ENCODE measurements at regions not wholly inside any gene's neighbourhood (a gene's known extent, or its start where the extent isn't known, plus 50 kb on each side); places are given as distances from the start of the nearest gene placed in this dataset.

DNA sequence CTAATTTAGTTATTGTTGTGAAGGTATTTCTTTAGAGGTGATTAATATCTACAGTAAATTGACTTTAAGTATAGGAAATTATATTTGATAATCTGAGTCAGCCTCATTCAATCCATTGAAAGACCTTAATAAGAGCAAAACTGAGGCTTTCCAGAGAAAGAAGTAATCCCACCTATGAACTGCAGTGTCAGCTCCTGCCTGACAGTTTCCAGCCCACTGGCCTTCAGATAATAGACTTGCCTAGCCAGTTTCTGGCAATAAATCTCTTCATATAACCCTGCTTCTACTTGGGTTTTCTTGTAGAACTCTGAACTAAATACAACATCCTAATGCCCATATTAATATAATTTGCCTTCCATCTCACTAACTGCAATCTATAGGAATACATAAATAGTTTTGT, 437.9 kb upstream of the UBE2E3 start:
- H3K79me1 ChIP-seq (ENCODE audit: low read depth in 1 of 2, low read length in 2 of 2), result no peaks in the 10 kb centered on the region
- H3K4me1 ChIP-seq (ENCODE audit: control insufficient read depth, insufficient read depth, low read length), result no peaks in the 10 kb centered on the region
- intact Hi-C loops (cut with micrococcal nuclease) (no loop called here), in situ Hi-C loops (cut with MboI; ENCODE audit: low sequenced_read_pairs) (no loop called here), dilution Hi-C loops (cut with HindIII; ENCODE audit: low sequenced_read_pairs, unreplicated experiment) (no loop called here)
- no peak overlapping the region for H3K9ac ChIP-seq (ENCODE audit: low read depth, low read length)
- H3K4me3 ChIP-seq (ENCODE audit: insufficient read depth, low read depth, low read length), result no peak overlapping the region
- no peaks in the 10 kb centered on the region for H4K20me1 ChIP-seq (ENCODE audit: insufficient read depth, low read length)
- no peak overlapping the region for H2BK120ac ChIP-seq (ENCODE audit: low read depth, low read length)
- H2AK9ac ChIP-seq (replicated peaks; ENCODE audit: low read depth, low read length, poor library complexity), result no peak overlapping the region
- no peak overlapping the region for H2BK15ac ChIP-seq (ENCODE audit: low read depth, low read length)
- no peak overlapping the region for H2BK20ac ChIP-seq (ENCODE audit: low read depth, low read length)
- ChIA-PET POLR2A (ENCODE audit: unreplicated experiment) (no interaction called here), CTCF (no interaction called here)
- H3K27me3 ChIP-seq (ENCODE audit: control insufficient read depth, insufficient read depth, low read length), result no peaks in the 10 kb centered on the region
- ATAC-seq (ENCODE audit: low read depth), result no peak
- no peaks in the 10 kb centered on the region for H3K9me1 ChIP-seq (ENCODE audit: insufficient read depth, low read length)
- no peaks in the 10 kb centered on the region for H3K9me3 ChIP-seq (ENCODE audit: control insufficient read depth, insufficient read depth, low read length)
- H3K4me2 ChIP-seq (ENCODE audit: low read depth, low read length), result no peak overlapping the region
- H2AK5ac ChIP-seq (ENCODE audit: low read depth, low read length), result no peak overlapping the region
- H4K91ac ChIP-seq (ENCODE audit: insufficient read depth, low read depth, low read length), result no peak overlapping the region
- H2AFZ ChIP-seq (replicated peaks; ENCODE audit: low read length, poor library complexity), result no peak overlapping the region
- no peak overlapping the region for H3K56ac ChIP-seq (ENCODE audit: extremely low read depth, insufficient read depth, low read length)
- no peak overlapping the region for H3K14ac ChIP-seq (replicated peaks; ENCODE audit: low read depth, low read length)
- no peak overlapping the region for H4K8ac ChIP-seq (ENCODE audit: low read depth in 2 of 2, low read length in 2 of 2)
- DNase-seq, result no peak
- H2BK5ac ChIP-seq (ENCODE audit: low read depth, low read length, poor library complexity, severe bottlenecking), result no peak overlapping the region
- H4K5ac ChIP-seq (ENCODE audit: low read depth, low read length), result no peak overlapping the region
- H3K36me3 ChIP-seq (ENCODE audit: control insufficient read depth, insufficient read depth, low read length), result no peaks in the 10 kb centered on the region
- no peak overlapping the region for H3K18ac ChIP-seq (ENCODE audit: low read depth, low read length)
- H3K23ac ChIP-seq (ENCODE audit: low read depth, low read length), result no peak overlapping the region
- no peak for TF ChIP-seq RAD21 (IDR thresholded peaks at IDR 0.05; ENCODE audit: low read length)
- no peak for TF ChIP-seq ELK1 (IDR thresholded peaks at IDR 0.05; ENCODE audit: borderline replicate concordance, low read depth, low read length)
- TF ChIP-seq MXI1 (IDR thresholded peaks at IDR 0.05; ENCODE audit: borderline replicate concordance, low read depth, low read length), result no peak
- TF ChIP-seq NFE2L2 (IDR thresholded peaks at IDR 0.05; ENCODE audit: low read depth, low read length), result no peak
- TF ChIP-seq RFX5 (IDR thresholded peaks at IDR 0.05; ENCODE audit: low read depth, low read length), result no peak
- TF ChIP-seq RCOR1 (IDR thresholded peaks at IDR 0.05; ENCODE audit: insufficient replicate concordance, low read length), result no peak
- no peak for TF ChIP-seq FOS (IDR thresholded peaks at IDR 0.05; ENCODE audit: low read depth, low read length)
- TF ChIP-seq MAZ (IDR thresholded peaks at IDR 0.05; ENCODE audit: borderline replicate concordance, low read depth, low read length), result no peak
- no peak for TF ChIP-seq POLR2A (IDR thresholded peaks at IDR 0.05; ENCODE audit: low read depth, low read length)
- no peak for TF ChIP-seq CHD1 (IDR thresholded peaks at IDR 0.05; ENCODE audit: low read depth, low read length)
- TF ChIP-seq CEBPB (IDR thresholded peaks at IDR 0.05; ENCODE audit: low read depth, low read length), result no peak
- TF ChIP-seq, protein P1, sequence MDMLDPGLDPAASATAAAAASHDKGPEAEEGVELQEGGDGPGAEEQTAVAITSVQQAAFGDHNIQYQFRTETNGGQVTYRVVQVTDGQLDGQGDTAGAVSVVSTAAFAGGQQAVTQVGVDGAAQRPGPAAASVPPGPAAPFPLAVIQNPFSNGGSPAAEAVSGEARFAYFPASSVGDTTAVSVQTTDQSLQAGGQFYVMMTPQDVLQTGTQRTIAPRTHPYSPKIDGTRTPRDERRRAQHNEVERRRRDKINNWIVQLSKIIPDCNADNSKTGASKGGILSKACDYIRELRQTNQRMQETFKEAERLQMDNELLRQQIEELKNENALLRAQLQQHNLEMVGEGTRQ (IDR thresholded peaks at IDR 0.05; ENCODE audit: low read depth, low read length), result no peak
- TF ChIP-seq BHLHE40 (IDR thresholded peaks at IDR 0.05; ENCODE audit: low read depth, low read length), result no peak
- TF ChIP-seq, protein P2, sequence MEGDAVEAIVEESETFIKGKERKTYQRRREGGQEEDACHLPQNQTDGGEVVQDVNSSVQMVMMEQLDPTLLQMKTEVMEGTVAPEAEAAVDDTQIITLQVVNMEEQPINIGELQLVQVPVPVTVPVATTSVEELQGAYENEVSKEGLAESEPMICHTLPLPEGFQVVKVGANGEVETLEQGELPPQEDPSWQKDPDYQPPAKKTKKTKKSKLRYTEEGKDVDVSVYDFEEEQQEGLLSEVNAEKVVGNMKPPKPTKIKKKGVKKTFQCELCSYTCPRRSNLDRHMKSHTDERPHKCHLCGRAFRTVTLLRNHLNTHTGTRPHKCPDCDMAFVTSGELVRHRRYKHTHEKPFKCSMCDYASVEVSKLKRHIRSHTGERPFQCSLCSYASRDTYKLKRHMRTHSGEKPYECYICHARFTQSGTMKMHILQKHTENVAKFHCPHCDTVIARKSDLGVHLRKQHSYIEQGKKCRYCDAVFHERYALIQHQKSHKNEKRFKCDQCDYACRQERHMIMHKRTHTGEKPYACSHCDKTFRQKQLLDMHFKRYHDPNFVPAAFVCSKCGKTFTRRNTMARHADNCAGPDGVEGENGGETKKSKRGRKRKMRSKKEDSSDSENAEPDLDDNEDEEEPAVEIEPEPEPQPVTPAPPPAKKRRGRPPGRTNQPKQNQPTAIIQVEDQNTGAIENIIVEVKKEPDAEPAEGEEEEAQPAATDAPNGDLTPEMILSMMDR (conservative IDR thresholded peaks at IDR 0.05; ENCODE audit: low read depth, low read length), result no peak
- TF ChIP-seq MAFK (IDR thresholded peaks at IDR 0.05; ENCODE audit: low read depth, low read length), result no peak
- TF ChIP-seq SMC3 (IDR thresholded peaks at IDR 0.05; ENCODE audit: low read depth, low read length), result no peak
- no peak overlapping the region for H3K4ac ChIP-seq (ENCODE audit: low read depth, low read length)
- no peak overlapping the region for H3K27ac ChIP-seq (ENCODE audit: insufficient read depth, low read length)
- no TSS peak for BruUV-seq (replicated peaks)
